Activated naive CD8-positive, alpha-beta T cell treated with anti-CD3 and anti-CD28 coated beads for 36 hours (primary cell): ENCODE measurements at regions not wholly inside any gene's neighbourhood (a gene's known extent, or its start where the extent isn't known, plus 50 kb on each side); places are given as distances from the start of the nearest gene placed in this dataset.

Source experiments
- DNase-seq: peaks from one replicate; pipeline ENCODE4 v3.0.0; 2021
- H3K27ac Mint-ChIP-seq: one replicate; pipeline ENCODE4 v1.8.0; 2022; ENCODE audit warnings: mild to moderate bottlenecking, moderate library complexity, mixed read lengths
- H3K27me3 Mint-ChIP-seq: one replicate; pipeline ENCODE4 v1.8.0; 2022; ENCODE audit warnings: mild to moderate bottlenecking, mixed read lengths
- H3K36me3 Mint-ChIP-seq: one replicate; pipeline ENCODE4 v1.8.0; 2021; ENCODE audit warnings: mild to moderate bottlenecking, mixed read lengths
- H3K4me1 Mint-ChIP-seq: one replicate; pipeline ENCODE4 v1.8.0; 2021; ENCODE audit warnings: mixed read lengths
- H3K4me3 Mint-ChIP-seq: one replicate; pipeline ENCODE4 v1.8.0; 2022; ENCODE audit warnings: mild to moderate bottlenecking, moderate library complexity, mixed read lengths
- H3K9me3 Mint-ChIP-seq: one replicate; pipeline ENCODE4 v1.8.0; 2022; ENCODE audit warnings: mixed read lengths

DNA sequence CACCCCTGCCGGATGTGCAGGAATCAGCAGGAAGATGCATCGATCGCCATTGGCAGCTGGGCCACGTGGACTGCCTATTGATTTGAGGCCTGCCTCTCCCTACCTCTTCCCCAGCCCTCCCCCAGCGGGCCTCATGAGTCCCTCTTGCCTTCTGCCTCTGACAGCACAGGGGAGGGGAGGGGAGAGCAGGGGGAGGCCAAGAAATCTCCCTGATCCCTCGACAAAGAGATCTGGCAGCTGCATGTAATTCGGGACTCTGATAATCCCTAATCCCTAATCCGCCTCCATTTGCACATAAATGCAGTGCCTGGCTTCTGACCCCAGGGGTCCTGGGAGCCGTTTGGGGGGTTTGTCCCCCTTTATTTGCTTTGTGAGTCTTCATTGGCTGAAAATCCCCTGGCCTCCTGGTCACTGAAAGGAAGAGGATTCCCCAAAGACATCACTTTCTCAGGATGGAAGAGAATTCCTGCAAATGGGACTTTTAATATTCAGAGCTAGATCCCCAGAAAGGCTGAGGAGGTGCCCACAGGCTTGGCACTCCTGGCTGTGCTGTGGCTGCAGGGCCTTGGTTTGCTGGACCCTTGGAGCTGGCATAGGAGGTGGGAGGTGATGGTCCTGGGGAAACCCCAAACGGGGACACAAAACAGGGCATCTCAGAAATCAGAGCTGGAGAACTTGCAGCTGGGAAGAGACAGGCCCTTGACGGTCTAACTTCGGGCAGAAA lies 239.4 kb upstream of the POU3F1 start:
- Mint-ChIP-seq H3K36me3 (no peaks in the 10 kb centered on the region), H3K9me3 (no peaks in the 10 kb centered on the region), H3K27ac (no peak overlapping the region), H3K4me3 (no peak overlapping the region), H3K27me3 (peaks cover 35% of the 10 kb centered on the region), H3K4me1 (no peaks in the 10 kb centered on the region)
- DNase-seq = no peak

GRCh38 chr1:38284953-38285352 lies 238.4 kb upstream of the POU3F1 start:
- peaks cover 31% of the 10 kb centered on the region for H3K27me3 Mint-ChIP-seq
- no peak overlapping the region for H3K27ac Mint-ChIP-seq
- no peak for DNase-seq
- no peak overlapping the region for H3K4me3 Mint-ChIP-seq
- H3K9me3 Mint-ChIP-seq = no peaks in the 10 kb centered on the region
- no peaks in the 10 kb centered on the region for H3K4me1 Mint-ChIP-seq
- no peaks in the 10 kb centered on the region for H3K36me3 Mint-ChIP-seq

GRCh38 chr1:38283696-38284470 lies 237.3 kb upstream of the POU3F1 start:
- DNase-seq = no peak
- no peak overlapping the region for H3K4me3 Mint-ChIP-seq
- H3K4me1 Mint-ChIP-seq = no peaks in the 10 kb centered on the region
- peaks cover 8% of the 10 kb centered on the region for H3K9me3 Mint-ChIP-seq
- H3K27ac Mint-ChIP-seq = no peak overlapping the region
- H3K36me3 Mint-ChIP-seq = no peaks in the 10 kb centered on the region
- peaks cover 26% of the 10 kb centered on the region for H3K27me3 Mint-ChIP-seq

- H3K36me3 Mint-ChIP-seq = no peaks in the 10 kb centered on the region
- H3K4me3 Mint-ChIP-seq = no peak overlapping the region
- no peak overlapping the region for H3K27ac Mint-ChIP-seq
- peaks cover 11% of the 10 kb centered on the region for H3K9me3 Mint-ChIP-seq
- H3K4me1 Mint-ChIP-seq = no peaks in the 10 kb centered on the region
- no peak for DNase-seq
- H3K27me3 Mint-ChIP-seq = peaks cover 23% of the 10 kb centered on the region
Observed at GRCh38 chr1:38279148-38279547, 232.6 kb upstream of the POU3F1 start.

GRCh38 chr1:38277646-38278045 lies 231.1 kb upstream of the POU3F1 start:
- H3K27ac Mint-ChIP-seq = no peak overlapping the region
- no peaks in the 10 kb centered on the region for H3K4me1 Mint-ChIP-seq
- H3K4me3 Mint-ChIP-seq = no peak overlapping the region
- H3K36me3 Mint-ChIP-seq = no peaks in the 10 kb centered on the region
- peaks cover 11% of the 10 kb centered on the region for H3K9me3 Mint-ChIP-seq
- no peak for DNase-seq
- H3K27me3 Mint-ChIP-seq = peaks cover 30% of the 10 kb centered on the region

- Mint-ChIP-seq H3K27me3 (peaks cover 34% of the 10 kb centered on the region), H3K4me3 (no peak overlapping the region), H3K9me3 (peaks cover 11% of the 10 kb centered on the region), H3K4me1 (no peaks in the 10 kb centered on the region), H3K27ac (no peak overlapping the region), H3K36me3 (no peaks in the 10 kb centered on the region)
- DNase-seq = no peak
Observed at GRCh38 chr1:38275960-38276359, 229.4 kb upstream of the POU3F1 start.

GRCh38 chr1:38274974-38275373 lies 228.4 kb upstream of the POU3F1 start:
- Mint-ChIP-seq H3K27me3 (peaks cover 42% of the 10 kb centered on the region), H3K27ac (no peak overlapping the region), H3K4me3 (no peak overlapping the region), H3K4me1 (no peaks in the 10 kb centered on the region), H3K36me3 (no peaks in the 10 kb centered on the region), H3K9me3 (peaks cover 11% of the 10 kb centered on the region)
- no peak for DNase-seq

DNA sequence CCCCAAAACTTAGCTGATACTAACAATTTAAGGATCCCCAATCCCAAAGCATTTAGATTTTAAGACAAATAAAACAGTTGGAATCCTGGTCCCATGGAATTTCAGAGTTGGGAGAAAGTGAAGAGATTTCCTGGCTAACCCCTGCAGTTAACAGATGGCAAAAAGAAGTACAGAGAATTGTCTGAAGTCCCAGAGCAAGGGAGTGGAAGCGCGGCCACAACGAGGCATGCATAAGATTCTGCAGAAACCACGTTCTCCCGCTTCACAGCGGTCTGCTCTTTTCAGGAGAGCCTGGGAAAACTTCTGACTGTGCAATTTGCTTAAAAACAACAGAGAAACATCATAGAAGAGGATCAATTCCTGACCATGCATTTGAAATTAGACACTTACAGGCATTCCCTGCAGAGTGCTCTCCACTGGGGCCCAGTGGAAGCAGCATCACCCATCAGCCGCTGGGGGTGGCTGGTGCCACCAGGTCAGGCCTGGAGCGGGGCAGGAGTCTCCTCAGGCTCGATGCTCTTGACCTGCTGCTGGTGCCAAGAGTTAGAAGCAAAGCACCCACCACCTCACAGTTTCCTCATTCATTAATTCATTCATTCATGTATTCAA lies 226.7 kb upstream of the POU3F1 start:
- Mint-ChIP-seq H3K4me3 (no peak overlapping the region), H3K27me3 (peaks cover 48% of the 10 kb centered on the region), H3K36me3 (no peaks in the 10 kb centered on the region), H3K9me3 (peaks cover 3% of the 10 kb centered on the region), H3K27ac (no peak overlapping the region), H3K4me1 (no peaks in the 10 kb centered on the region)
- no peak for DNase-seq

GRCh38 chr1:38272515-38272914 lies 225.9 kb upstream of the POU3F1 start:
- H3K9me3 Mint-ChIP-seq = no peaks in the 10 kb centered on the region
- H3K36me3 Mint-ChIP-seq = no peaks in the 10 kb centered on the region
- peaks cover 53% of the 10 kb centered on the region for H3K27me3 Mint-ChIP-seq

DNA sequence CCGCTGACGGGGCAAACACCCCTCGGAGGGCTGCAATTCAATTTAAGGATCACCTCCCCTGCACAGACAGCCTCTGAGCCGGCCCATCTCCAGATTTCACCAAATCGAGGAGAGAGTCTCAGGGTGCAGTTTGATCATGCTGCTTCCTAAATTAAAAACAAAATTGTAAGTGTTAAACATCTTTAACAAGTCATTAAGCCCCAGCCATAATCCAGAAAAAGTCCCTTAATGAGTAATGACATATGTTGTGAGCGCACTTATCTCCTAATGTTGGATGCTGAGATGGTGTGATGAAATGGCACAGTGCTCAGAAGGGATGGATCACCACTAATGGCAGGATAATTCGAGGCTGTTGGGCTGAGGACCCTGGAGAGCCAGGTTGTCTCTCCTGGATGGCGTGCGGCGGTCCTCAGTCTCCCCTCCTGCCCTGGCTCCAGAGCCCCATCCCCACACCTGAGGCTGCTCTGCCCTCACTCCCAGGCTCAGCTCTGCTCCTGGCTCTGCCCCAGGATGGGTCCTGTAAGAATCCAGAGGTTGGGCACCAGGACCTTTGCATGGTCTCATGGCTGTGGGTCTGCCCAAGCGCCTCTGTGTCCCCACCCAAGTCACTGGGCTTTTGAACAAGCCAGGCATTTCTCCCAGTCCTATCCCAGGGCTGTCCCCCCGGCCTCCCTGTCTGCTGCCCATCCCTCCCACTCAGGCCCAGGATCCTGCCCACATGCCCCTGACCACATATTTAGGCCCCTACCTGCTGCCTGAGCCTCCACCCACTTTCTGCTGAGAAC lies 224.4 kb upstream of the POU3F1 start:
- Mint-ChIP-seq H3K27me3 (peaks cover 49% of the 10 kb centered on the region), H3K4me3 (no peak overlapping the region), H3K4me1 (no peaks in the 10 kb centered on the region), H3K36me3 (no peaks in the 10 kb centered on the region), H3K9me3 (no peaks in the 10 kb centered on the region), H3K27ac (no peak overlapping the region)
- DNase-seq = no peak

More at GRCh38 chr1:38272515-38272914, 225.9 kb upstream of the POU3F1 start:
- Mint-ChIP-seq H3K27ac (no peak overlapping the region), H3K4me3 (no peak overlapping the region), H3K4me1 (no peaks in the 10 kb centered on the region)
- no peak for DNase-seq

- H3K4me3 Mint-ChIP-seq = no peak overlapping the region
- H3K9me3 Mint-ChIP-seq = no peaks in the 10 kb centered on the region
- peaks cover 48% of the 10 kb centered on the region for H3K27me3 Mint-ChIP-seq
- DNase-seq = no peak
- H3K36me3 Mint-ChIP-seq = no peaks in the 10 kb centered on the region
- H3K27ac Mint-ChIP-seq = no peak overlapping the region
- no peaks in the 10 kb centered on the region for H3K4me1 Mint-ChIP-seq
Observed at GRCh38 chr1:38269923-38270848, 223.6 kb upstream of the POU3F1 start.

GRCh38 chr1:38268226-38268625 lies 221.6 kb upstream of the POU3F1 start:
- H3K27ac Mint-ChIP-seq = no peak overlapping the region
- no peak for DNase-seq
- no peaks in the 10 kb centered on the region for H3K4me1 Mint-ChIP-seq
- H3K27me3 Mint-ChIP-seq = peaks cover 40% of the 10 kb centered on the region
- no peaks in the 10 kb centered on the region for H3K36me3 Mint-ChIP-seq
- H3K9me3 Mint-ChIP-seq = no peaks in the 10 kb centered on the region
- H3K4me3 Mint-ChIP-seq = no peak overlapping the region

DNA sequence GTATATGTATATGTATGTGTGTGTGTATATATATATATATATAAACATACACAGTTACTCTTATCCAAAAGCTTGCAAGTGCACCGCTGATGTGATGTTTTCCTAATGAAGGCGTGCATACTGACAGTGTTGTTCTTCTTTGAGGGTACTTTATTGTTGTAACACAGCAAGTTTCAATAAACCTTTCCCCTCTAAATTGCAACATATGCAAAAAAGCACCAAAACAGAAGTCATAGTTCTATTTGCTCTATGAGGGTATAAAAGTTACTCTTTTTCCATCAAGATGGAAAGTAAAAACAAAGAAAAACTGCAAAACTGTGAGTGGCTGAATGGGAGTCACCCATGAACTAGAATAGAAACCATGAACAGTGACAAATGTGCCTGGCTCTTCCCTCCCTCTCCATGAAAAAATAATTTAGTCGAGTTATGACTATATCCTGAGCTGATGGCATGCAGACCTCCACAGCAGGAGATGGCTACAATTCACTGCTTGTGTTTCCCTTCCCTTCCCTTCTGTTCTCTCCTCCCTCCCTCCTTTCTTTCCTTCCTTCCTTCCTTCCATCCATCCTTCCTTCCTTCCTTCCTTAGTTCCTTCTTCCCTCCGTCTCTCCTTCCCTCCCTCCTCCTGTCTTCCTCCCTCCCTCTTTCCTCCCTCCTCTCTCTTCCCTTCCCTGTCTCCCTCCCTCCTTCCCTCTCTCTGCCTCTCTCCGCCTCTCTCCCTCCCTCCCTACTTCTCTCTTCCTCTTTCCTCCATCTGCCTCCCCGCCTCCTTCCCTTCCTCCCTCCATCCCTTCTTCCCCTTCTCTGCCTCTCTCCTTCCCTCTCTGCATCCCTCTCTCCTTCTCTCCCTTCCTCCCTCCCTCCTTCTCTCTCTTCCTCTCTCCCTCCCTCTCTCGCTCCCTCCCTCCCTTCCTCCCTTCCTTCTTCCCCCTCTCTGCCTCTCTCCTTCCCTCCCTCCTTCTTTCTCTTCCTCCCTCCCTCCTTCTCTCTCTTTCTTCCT lies 220.7 kb upstream of the POU3F1 start:
- Mint-ChIP-seq H3K36me3 (no peaks in the 10 kb centered on the region), H3K27me3 (peaks cover 35% of the 10 kb centered on the region), H3K9me3 (no peaks in the 10 kb centered on the region), H3K4me3 (no peak overlapping the region), H3K4me1 (no peaks in the 10 kb centered on the region), H3K27ac (no peak overlapping the region)
- DNase-seq = no peak
